Activated gamma-delta T cell (primary cell): ENCODE measurements at regions not wholly inside any gene's neighbourhood (a gene's known extent, or its start where the extent isn't known, plus 50 kb on each side); places are given as distances from the start of the nearest gene placed in this dataset.

Experiments used
- DNase-seq: peaks from one replicate; lab custom pipeline; 2025; lab: John Stamatoyannopoulos, UW

- DNase-seq = no peak
Observed at GRCh38 chr18:1559563-1559962, 654.9 kb downstream of the ADCYAP1 start.

GRCh38 chr18:1564793-1565192 lies 660.1 kb downstream of the ADCYAP1 start:
- DNase-seq = no peak

- DNase-seq = no peak
Observed at GRCh38 chr18:1571206-1571605, 666.5 kb downstream of the ADCYAP1 start.

GRCh38 chr18:1573732-1574131 lies 669.1 kb downstream of the ADCYAP1 start:
- DNase-seq = no peak

- DNase-seq = no peak
Observed at GRCh38 chr18:1575084-1575483, 670.4 kb downstream of the ADCYAP1 start.

- no peak for DNase-seq
Observed at GRCh38 chr18:1578505-1578904, 673.8 kb downstream of the ADCYAP1 start.

- DNase-seq = no peak
Observed at GRCh38 chr18:1581581-1581980, 676.9 kb downstream of the ADCYAP1 start.

GRCh38 chr18:1585881-1586488 lies 681.3 kb downstream of the ADCYAP1 start:
- DNase-seq = no peak

- DNase-seq = no peak
Observed at GRCh38 chr18:1593091-1593490, 688.4 kb downstream of the ADCYAP1 start.

- no peak for DNase-seq
Observed at GRCh38 chr18:1595195-1595594, 690.5 kb downstream of the ADCYAP1 start.

GRCh38 chr18:1599196-1599595 lies 694.5 kb downstream of the ADCYAP1 start:
- no peak for DNase-seq

GRCh38 chr18:1604751-1605150 lies 700.1 kb downstream of the ADCYAP1 start:
- no peak for DNase-seq

- DNase-seq = no peak
Observed at GRCh38 chr18:1618364-1618763, 713.7 kb downstream of the ADCYAP1 start.

GRCh38 chr18:1619507-1619906 lies 714.8 kb downstream of the ADCYAP1 start:
- no peak for DNase-seq

- DNase-seq = no peak
Observed at GRCh38 chr18:1624612-1625011, 719.9 kb downstream of the ADCYAP1 start.

- DNase-seq = no peak
Observed at GRCh38 chr18:1627494-1627893, 722.8 kb downstream of the ADCYAP1 start.

GRCh38 chr18:1648712-1649111 lies 744.0 kb downstream of the ADCYAP1 start:
- no peak for DNase-seq

GRCh38 chr18:1652018-1652417 lies 747.3 kb downstream of the ADCYAP1 start:
- DNase-seq = no peak

- DNase-seq = no peak
Observed at GRCh38 chr18:1653873-1654272, 749.2 kb downstream of the ADCYAP1 start.

GRCh38 chr18:1657876-1658275 lies 753.2 kb downstream of the ADCYAP1 start:
- no peak for DNase-seq

GRCh38 chr18:1658908-1659566 lies 754.4 kb downstream of the ADCYAP1 start:
- DNase-seq = no peak

- DNase-seq = no peak
Observed at GRCh38 chr18:1663879-1664705, 759.4 kb downstream of the ADCYAP1 start.

GRCh38 chr18:1665079-1665478 lies 760.4 kb downstream of the ADCYAP1 start:
- no peak for DNase-seq
